OCI-M1 (cell line): ENCODE measurements at regions not wholly inside any gene's neighbourhood (a gene's known extent, or its start where the extent isn't known, plus 50 kb on each side); places are given as distances from the start of the nearest gene placed in this dataset.
A peak's percentile ranks its signal among the peaks of the same experiment; 100 is the strongest.

ENCODE experiments used
- DNase-seq: peaks from one replicate; lab custom pipeline; 2025; lab: John Stamatoyannopoulos, UW

- DNase-seq, result no peak
Measured at GRCh38 chr2:16899958-16900357, 234.3 kb upstream of the CYRIA start.

DNA sequence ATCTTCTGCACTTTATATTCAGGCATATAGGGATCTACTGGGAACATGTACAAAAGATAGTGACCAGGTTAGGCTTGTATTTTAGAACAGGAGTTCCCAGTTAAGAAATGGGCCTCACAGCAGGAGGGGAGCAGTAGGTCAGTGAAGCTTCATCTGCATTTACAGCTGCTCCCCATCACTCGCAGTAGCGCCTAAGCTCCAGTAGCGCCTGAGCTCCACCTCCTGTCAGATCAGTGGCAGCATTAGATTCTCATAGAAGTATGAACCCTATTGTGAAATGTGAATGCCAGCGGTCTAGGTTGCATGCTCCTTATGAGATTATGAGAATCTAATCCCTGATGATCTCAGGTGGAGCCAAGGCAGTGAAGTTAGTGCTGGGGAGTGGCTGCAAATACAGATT, 224.4 kb upstream of the CYRIA start:
- no peak for DNase-seq

- DNase-seq, result no peak
Measured at GRCh38 chr2:16885027-16885426, 219.4 kb upstream of the CYRIA start.

GRCh38 chr2:16882706-16883105, 217.1 kb upstream of the CYRIA start:
- DNase-seq, result no peak

- DNase-seq, result no peak
Measured at GRCh38 chr2:16881122-16881521, 215.5 kb upstream of the CYRIA start.

- no peak for DNase-seq
Measured at GRCh38 chr2:16871411-16871810, 205.8 kb upstream of the CYRIA start.

DNA sequence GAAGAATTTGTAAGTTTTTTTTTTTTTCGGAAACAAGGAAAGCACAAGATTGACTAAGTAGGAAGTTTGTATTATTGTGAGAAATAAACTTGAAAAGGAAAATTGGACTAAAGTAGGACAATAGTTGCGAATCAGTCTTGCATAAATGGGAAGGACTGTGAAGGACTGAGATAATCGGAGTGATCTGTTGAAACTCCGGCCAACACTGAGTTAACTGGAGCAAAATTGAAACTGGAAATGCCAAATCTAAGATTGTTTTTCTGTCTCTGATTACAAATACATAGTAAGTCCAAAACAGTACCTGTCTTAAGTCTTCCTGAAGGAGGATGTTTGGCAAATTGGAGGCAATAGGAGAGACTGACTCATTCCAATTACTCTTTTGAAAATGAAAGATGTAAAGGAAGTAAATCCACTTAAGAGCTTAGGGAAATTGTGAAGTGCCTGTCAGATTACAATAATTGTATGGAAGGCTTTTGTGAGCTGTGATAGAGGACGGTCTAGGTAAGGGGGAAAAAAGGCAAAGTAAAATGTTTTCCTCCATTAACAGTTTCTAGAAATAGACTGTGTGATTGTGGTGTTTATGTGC, 204.9 kb upstream of the CYRIA start:
- DNase-seq, result no peak

GRCh38 chr2:16869711-16870110, 204.1 kb upstream of the CYRIA start:
- no peak for DNase-seq

DNA sequence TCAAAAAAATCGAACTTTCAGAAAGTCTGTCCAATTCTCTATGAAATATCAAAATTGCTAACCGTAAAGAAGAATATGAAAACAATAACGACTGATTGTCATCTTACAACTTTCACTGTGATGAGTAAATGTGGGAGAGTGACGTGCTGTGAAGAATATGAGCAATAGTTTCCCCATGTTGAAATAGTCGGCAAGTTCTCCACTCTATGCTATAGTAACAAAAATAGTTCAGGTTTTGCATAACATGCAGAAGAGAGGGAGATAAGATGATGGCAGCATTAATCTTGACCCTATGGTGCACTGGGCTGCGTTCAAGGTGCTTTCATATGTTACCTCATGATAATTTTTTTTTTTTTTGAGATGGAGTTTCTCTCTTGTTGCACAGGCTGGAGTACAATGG, 196.8 kb upstream of the CYRIA start:
- no peak for DNase-seq

DNA sequence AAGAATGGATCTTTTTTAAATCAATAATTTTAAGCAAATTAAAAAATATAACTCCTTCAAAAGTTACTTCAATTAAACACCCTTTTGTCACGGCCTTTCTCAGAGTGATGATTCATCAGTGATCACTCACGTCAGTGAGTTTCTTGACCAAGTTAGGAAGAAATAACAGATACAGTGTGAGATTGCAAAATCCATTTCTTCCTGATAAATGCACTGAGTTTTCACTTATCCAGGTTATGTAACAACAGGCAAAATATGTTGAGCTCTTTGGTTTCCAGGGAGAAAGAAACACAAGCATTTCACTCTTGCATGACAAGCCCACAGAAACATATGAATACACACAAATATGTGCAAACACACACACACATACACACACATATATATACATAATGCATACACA, 195.9 kb upstream of the CYRIA start:
- DNase-seq, result peak; percentile 37

- DNase-seq, result peak; percentile 55
Measured at GRCh38 chr2:16861111-16861510, 195.5 kb upstream of the CYRIA start.

DNA sequence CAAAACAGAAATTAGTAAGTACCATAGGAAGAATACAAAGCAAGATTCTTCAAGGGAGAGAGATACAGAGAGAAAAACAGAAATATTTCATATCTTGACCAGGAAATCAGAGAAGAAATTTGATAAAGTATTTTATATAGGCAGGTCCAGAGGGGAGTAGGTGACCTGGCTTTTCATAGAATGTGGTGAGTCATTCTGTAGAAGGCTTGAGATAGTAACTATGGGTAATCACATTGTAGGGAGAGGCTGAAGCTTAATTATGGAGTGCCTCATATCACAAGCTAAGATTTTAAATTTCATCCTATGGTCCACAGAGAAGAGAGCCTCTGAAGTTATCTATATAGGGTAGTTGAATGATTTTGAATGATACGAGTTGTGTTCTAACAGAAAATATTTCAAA, 195.0 kb upstream of the CYRIA start:
- peak; percentile 48 for DNase-seq

- no peak for DNase-seq
Measured at GRCh38 chr2:16855183-16855582, 189.5 kb upstream of the CYRIA start.

- DNase-seq, result no peak
Measured at GRCh38 chr2:16853088-16853487, 187.5 kb upstream of the CYRIA start.

DNA sequence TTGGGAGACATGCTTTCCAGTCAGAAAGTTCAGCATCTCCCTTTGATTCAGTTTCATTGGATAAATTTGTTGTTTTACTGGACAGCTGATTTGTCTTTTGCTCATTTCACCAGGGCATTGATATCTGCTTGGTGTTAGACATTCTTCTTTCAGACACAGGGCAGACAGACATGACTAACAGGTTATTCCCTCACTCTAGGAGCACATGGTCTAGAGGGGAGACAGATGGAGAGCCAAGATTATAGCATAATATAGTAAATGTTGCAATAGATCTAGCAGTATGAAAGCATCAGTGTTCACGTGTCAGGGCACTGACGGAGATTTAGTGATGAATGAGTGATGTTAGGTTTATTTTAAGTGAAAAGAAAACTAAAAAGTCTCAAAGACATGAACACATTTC, 187.0 kb upstream of the CYRIA start:
- no peak for DNase-seq

GRCh38 chr2:16851126-16851525, 185.5 kb upstream of the CYRIA start:
- no peak for DNase-seq

GRCh38 chr2:16840496-16841172, 175.0 kb upstream of the CYRIA start:
- no peak for DNase-seq

GRCh38 chr2:16832910-16833309, 167.3 kb upstream of the CYRIA start:
- no peak for DNase-seq

DNA sequence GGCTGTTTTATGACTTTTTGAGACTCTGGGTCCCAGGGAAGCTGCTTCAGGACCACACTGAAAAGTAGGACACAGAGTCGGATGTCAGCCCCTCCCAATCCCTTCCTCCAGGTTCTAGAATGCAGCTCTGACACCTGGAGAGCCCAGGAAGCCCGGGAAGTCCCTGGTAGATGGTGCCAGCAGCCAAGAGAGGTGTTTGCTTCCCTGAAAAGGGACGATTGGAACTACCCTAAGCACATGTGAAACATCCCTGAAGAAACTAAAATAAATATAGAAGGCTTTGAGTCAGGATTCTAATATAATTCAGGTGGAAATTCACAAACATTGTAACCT, 163.2 kb upstream of the CYRIA start:
- DNase-seq, result no peak

- DNase-seq, result no peak
Measured at GRCh38 chr2:16828044-16828827, 162.6 kb upstream of the CYRIA start.

DNA sequence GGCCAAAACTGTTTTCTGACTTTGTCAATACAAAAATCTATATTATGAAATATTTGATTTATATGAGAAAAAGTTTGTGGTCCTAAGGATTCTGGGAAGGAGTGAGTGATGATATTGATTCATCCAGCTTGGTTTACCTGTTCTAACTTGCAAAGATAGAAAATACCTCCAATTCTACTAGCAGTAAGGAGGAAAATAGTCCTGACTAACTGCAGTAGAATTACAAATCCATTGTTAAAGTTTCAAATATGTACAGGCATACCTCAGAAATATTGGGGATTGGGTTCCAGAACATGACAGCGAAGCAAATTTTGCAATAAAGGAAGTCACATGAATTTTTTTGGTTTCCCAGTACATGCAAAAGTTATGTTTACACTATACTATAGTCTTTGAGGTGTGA, 158.8 kb upstream of the CYRIA start:
- DNase-seq, result no peak

- no peak for DNase-seq
Measured at GRCh38 chr2:16821692-16822091, 156.1 kb upstream of the CYRIA start.

GRCh38 chr2:16818203-16818556, 152.5 kb upstream of the CYRIA start:
- no peak for DNase-seq
